Body of pancreas (tissue), 4 donors: ENCODE measurements at regions not wholly inside any gene's neighbourhood (a gene's known extent, or its start where the extent isn't known, plus 50 kb on each side); places are given as distances from the start of the nearest gene placed in this dataset.

Source experiments
- POLR2A ChIP-seq, 3 donors: fragments of 450-650 bp; IDR thresholded peaks; one replicate each; pipeline ENCODE4 v1.6.1; 2016; ENCODE audit warnings: antibody characterized with exemption in 3 of 3, mild to moderate bottlenecking in 2 of 3
- TF ChIP-seq, protein P1 (sequence below), 7 experiments: fragments of 450-650 bp in 4 of 7; fragments of 200-600 bp in 3 of 7; sonication (generic) in 3 of 7; IDR thresholded peaks; one replicate each; pipeline ENCODE4 v1.5.1; 2016 to 2019; ENCODE audit warnings: antibody characterized with exemption in 7 of 7

DNA sequence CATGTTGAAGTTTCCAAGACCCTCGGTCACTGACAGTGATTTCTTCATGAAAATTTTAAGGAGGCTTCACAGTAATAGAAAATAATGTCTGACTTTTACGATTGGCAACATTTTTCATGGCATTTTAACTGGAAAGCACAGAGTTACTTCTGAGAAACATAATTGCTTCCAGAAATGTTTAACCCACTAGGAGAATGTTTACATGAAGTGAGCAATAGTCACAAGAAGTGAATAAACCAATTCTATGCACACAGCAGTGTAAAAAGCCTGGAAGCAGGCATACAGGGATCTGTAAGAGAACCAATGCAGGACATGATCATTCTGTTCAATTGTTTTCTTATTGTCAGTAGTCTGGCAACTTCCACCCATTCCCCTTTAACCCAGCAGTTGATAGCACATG, 316.2 kb upstream of the CXADR start:
- TF ChIP-seq, protein P1, sequence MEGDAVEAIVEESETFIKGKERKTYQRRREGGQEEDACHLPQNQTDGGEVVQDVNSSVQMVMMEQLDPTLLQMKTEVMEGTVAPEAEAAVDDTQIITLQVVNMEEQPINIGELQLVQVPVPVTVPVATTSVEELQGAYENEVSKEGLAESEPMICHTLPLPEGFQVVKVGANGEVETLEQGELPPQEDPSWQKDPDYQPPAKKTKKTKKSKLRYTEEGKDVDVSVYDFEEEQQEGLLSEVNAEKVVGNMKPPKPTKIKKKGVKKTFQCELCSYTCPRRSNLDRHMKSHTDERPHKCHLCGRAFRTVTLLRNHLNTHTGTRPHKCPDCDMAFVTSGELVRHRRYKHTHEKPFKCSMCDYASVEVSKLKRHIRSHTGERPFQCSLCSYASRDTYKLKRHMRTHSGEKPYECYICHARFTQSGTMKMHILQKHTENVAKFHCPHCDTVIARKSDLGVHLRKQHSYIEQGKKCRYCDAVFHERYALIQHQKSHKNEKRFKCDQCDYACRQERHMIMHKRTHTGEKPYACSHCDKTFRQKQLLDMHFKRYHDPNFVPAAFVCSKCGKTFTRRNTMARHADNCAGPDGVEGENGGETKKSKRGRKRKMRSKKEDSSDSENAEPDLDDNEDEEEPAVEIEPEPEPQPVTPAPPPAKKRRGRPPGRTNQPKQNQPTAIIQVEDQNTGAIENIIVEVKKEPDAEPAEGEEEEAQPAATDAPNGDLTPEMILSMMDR (IDR thresholded peaks at IDR 0.05) = no peak
- no peak for TF ChIP-seq POLR2A (IDR thresholded peaks at IDR 0.05)
